SK-MEL-5 (cell line): ENCODE measurements at regions not wholly inside any gene's neighbourhood (a gene's known extent, or its start where the extent isn't known, plus 50 kb on each side); places are given as distances from the start of the nearest gene placed in this dataset.

Experiments
- DNase-seq: peaks from one replicate; pipeline ENCODE4 v3.0.0-alpha.2; 2016; ENCODE audit warnings: low read depth, low spot score
- in situ Hi-C: cut with HindIII; loops from 2 replicates; pipeline ENCODE4 v1.10.0; 2016; ENCODE audit warnings: low sequenced_read_pairs, high pct_unique_total_duplicates, low pct_unique_long_range_greater_than_20kb

- in situ Hi-C loops, result no loop called here
- DNase-seq, result no peak
These were observed 203.1 kb upstream of the C14orf180 start for GRCh38 chr14:104376202-104377140.

GRCh38 chr14:104377256-104377655 is 202.3 kb upstream of the C14orf180 start:
- DNase-seq, result no peak
- in situ Hi-C loops, result no loop called here

- DNase-seq, result no peak
- in situ Hi-C loops, result no loop called here
These were observed 200.9 kb upstream of the C14orf180 start for GRCh38 chr14:104378698-104379113.

- in situ Hi-C loops, result no loop called here
- no peak for DNase-seq
These were observed 197.0 kb upstream of the C14orf180 start for GRCh38 chr14:104382361-104383087.

- in situ Hi-C loops, result no loop called here
- no peak for DNase-seq
These were observed 196.2 kb upstream of the C14orf180 start for GRCh38 chr14:104383088-104383995.

- in situ Hi-C loops, result no loop called here
- DNase-seq, result no peak
These were observed 195.4 kb upstream of the C14orf180 start for GRCh38 chr14:104383996-104384775.

GRCh38 chr14:104384776-104385071 is 194.8 kb upstream of the C14orf180 start:
- DNase-seq, result no peak
- in situ Hi-C loops, result no loop called here

GRCh38 chr14:104385111-104385510 is 194.5 kb upstream of the C14orf180 start:
- in situ Hi-C loops, result no loop called here
- no peak for DNase-seq

- in situ Hi-C loops, result no loop called here
- DNase-seq, result no peak
These were observed 193.9 kb upstream of the C14orf180 start for GRCh38 chr14:104385531-104386101.

- no peak for DNase-seq
- in situ Hi-C loops, result no loop called here
These were observed 193.3 kb upstream of the C14orf180 start for GRCh38 chr14:104386151-104386841.

- in situ Hi-C loops, result no loop called here
- no peak for DNase-seq
These were observed 192.2 kb upstream of the C14orf180 start for GRCh38 chr14:104387022-104388010.

- no peak for DNase-seq
- in situ Hi-C loops, result no loop called here
These were observed 191.5 kb upstream of the C14orf180 start for GRCh38 chr14:104388011-104388521.

GRCh38 chr14:104388541-104389325 is 190.8 kb upstream of the C14orf180 start:
- no peak for DNase-seq
- in situ Hi-C loops, result no loop called here

GRCh38 chr14:104389326-104390220 is 190.0 kb upstream of the C14orf180 start:
- in situ Hi-C loops, result no loop called here

More at GRCh38 chr14:104389326-104390220, 190.0 kb upstream of the C14orf180 start:
- no peak for DNase-seq
